Activated CD8-positive, alpha-beta memory T cell treated with anti-CD3 and anti-CD28 coated beads, Interleukin-2, amount 50 U/mL, for 4 hours (primary cell): ENCODE measurements at regions not wholly inside any gene's neighbourhood (a gene's known extent, or its start where the extent isn't known, plus 50 kb on each side); places are given as distances from the start of the nearest gene placed in this dataset.

Source experiments
- DNase-seq: peaks from one replicate; pipeline ENCODE4 v3.0.0-alpha.2; 2020

GRCh38 chr2:58965602-58966001, 724.5 kb upstream of the FANCL start:
- DNase-seq: no peak

GRCh38 chr2:58959996-58960395, 718.9 kb upstream of the FANCL start:
- DNase-seq: no peak

DNA sequence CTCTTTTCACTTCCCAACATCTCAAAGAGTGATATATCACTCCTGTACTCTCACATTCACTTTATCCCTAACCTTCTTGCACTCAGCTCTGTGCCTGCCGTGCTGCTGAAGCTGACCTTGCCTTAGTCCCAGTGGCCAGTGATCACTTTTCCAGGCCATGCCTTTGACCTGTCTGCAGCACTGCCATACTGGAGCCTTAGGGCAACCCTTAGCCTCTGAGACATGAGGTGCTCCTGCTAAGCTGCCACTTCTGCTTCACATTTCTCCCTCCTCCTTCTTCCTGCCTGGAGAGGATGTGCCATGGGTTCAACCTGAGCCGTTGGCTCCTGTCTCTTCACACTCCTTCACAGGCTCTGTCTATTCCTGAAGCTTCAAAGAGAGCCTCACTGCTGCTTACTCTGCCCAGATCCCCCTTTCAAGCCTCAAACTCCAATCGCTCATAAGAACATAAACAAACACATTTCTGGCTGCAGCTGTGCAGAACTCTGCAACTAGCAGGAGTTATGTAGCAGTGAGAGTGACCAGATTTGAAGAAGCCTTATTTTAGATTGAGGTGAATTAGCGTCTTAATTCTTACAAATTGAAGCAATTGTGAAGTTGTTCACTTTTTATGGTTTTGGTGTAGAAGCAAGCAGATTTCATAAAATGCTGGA, 716.2 kb upstream of the FANCL start:
- DNase-seq: no peak

- no peak for DNase-seq
These were observed 713.8 kb upstream of the FANCL start for GRCh38 chr2:58954880-58955385.

- no peak for DNase-seq
These were observed 710.6 kb upstream of the FANCL start for GRCh38 chr2:58951722-58952121.

GRCh38 chr2:58950795-58951462, 709.8 kb upstream of the FANCL start:
- no peak for DNase-seq

DNA sequence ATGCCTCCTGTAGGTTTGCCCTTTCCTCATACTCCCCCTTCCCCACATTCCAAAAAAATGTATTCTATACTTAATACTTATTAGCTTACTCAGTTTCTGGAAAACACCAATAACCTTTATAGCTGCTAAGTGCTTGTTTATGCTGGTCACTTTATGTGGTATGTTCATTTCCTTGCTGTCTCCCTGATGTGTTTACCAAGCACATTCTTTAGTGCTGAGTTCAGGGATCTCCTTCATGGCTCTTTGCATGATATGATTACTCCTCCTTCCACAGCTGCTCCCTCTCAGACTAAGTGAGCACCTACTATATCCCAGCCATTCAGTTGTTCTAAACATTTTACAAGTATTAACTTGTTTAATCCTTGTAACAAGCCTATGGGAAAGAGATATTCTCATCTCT, 698.3 kb upstream of the FANCL start:
- no peak for DNase-seq

- no peak for DNase-seq
These were observed 697.9 kb upstream of the FANCL start for GRCh38 chr2:58938988-58939387.

- no peak for DNase-seq
These were observed 691.7 kb upstream of the FANCL start for GRCh38 chr2:58932801-58933200.

DNA sequence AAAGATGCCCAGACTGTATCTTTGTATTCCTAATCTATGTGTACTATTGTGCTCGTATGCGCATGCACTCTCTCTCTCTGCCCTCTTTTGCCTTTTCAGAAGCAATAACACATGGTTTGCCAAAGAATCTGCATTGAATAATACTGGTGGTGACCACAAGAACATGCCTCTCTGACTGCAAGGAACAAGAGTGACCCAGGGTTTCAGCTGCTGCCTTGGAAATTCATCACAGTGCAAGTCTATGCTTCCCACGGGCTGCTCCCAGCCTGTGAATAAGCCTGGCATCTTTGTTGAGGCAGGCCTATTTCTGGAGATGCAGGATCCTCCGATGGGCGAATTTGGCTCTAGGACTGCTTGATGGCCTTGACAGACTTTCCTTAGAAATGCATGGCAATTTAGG, 689.4 kb upstream of the FANCL start:
- DNase-seq: no peak

GRCh38 chr2:58928973-58929372, 687.8 kb upstream of the FANCL start:
- no peak for DNase-seq

- no peak for DNase-seq
These were observed 687.3 kb upstream of the FANCL start for GRCh38 chr2:58928391-58928790.

DNA sequence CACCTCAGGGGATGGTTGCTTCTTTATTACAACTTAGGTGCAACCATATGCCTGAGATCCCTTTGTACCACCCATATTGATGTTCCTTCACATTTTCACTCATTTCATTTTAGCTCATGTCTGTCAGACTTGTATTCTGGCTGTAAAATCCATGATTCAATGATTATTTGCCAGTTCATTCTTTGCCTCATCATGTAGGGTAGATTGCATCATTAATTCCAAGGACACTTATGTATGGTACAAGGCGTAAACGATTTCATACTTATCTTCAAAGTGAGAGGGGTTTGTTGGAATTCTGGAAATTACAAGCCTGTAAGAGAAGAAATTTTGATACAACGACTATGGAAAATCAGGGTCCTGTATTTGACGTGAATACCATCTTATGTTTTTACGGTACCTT, 685.0 kb upstream of the FANCL start:
- no peak for DNase-seq

GRCh38 chr2:58925676-58926081, 684.6 kb upstream of the FANCL start:
- DNase-seq: no peak

DNA sequence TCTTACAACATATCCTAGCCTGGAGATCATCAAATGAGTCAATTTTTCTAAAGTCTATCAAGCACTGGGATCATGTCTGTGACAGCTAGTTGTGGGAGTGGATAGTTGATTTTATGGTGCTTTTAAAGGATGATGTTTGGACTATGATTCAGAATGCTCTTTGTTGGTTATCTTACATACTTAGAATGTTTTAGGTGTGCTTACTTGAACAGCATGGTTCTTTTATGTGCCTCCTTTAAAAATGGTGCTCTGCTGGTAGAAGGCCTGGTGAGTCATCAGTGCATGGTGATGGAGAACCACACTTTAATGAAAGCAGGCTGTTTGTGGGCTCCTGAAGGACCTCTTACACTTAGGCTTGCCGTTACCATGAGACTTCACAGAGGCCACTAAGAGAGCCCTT, 682.7 kb upstream of the FANCL start:
- no peak for DNase-seq

DNA sequence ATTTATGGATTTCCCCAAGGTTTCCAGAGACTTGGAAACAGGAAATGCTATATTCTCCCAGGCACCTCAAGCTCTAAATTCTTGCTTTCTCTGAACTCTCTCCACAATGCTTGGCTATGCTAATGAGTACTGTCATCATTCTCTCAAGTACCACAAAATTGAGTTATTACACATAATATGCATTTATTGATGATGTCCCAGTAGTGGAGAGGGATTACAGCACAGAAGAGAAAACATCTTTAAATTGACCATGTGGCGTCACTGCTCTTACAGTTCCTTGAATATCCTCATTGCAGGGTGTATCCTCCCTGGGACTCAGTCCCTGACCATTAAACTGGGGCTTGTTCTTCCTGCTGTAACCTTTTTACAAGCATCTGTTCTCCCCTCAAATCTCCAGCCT, 681.1 kb upstream of the FANCL start:
- DNase-seq: no peak

DNA sequence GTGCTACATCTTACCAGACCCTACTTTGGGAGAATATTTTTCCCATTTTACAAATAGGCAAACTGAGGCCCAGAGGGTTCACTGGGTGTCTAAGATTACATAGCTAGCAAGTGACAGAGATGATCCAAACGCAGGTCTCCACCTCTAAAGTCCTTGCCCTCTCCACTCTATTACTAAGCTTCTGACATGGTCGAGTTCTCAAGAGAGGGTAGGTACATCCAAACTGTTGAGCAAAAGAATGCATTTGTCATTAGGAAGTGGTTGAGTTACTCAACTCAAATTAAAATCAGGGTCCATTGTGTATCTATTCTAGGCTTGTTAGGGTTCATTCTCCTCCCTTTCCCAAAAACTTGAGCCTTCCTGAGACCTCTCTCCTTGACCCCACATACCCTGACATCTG, 680.6 kb upstream of the FANCL start:
- no peak for DNase-seq

- no peak for DNase-seq
These were observed 678.9 kb upstream of the FANCL start for GRCh38 chr2:58920001-58920400.

GRCh38 chr2:58919316-58919715, 678.2 kb upstream of the FANCL start:
- DNase-seq: no peak

GRCh38 chr2:58918141-58918540, 677.0 kb upstream of the FANCL start:
- no peak for DNase-seq

DNA sequence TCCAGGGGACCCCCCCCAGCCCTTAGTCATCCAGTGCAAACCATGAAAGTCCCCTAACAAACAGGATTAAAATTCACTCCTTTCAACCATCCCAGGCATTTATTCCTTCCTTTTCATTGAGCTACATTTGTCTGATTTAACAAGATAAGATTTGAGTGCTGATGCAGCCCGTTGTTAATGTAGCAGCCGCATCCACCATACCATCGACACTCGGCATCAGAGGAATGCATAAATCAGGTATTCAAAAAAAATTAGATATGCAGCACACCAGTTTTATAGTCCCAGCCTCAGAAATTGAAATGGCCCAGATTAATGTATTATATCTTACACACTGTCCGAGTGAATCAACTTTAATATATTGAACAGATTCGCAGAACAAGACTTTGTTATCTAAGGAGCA, 676.5 kb upstream of the FANCL start:
- no peak for DNase-seq

- no peak for DNase-seq
These were observed 674.9 kb upstream of the FANCL start for GRCh38 chr2:58916063-58916462.

DNA sequence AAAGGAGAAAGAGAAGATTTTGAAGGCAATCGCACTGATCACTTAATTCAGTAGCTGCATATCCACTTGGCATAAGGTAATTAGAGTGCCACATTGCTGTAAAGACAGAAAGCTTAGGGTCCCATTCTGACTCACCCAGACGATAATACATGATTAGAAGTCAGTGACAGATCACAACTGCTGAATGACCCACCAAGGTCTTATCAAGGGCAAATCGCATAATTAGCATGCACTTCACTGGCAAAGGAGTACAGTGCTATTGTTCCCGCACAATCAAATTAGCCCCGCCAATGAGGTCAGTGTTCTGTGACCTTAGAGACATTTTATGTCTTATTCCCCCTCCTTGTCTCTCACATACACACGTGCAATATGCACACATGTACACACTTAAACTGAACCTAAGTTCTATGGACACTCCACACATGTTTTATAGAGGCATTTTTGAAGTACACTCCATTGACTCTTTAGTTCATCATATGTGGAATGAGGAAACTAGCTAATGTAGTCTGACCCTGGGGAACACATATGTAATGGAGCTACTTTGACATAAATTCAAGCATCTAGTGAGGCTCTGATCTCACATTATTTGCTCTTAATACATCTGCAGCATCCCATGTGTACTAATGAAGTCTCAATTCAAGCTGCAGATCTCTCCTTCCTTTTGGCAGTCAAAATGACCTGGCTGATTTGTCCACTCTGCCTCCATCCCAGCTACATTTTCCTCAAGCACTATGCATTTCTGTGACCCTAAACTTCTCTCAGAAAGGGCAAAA, 673.8 kb upstream of the FANCL start:
- no peak for DNase-seq

DNA sequence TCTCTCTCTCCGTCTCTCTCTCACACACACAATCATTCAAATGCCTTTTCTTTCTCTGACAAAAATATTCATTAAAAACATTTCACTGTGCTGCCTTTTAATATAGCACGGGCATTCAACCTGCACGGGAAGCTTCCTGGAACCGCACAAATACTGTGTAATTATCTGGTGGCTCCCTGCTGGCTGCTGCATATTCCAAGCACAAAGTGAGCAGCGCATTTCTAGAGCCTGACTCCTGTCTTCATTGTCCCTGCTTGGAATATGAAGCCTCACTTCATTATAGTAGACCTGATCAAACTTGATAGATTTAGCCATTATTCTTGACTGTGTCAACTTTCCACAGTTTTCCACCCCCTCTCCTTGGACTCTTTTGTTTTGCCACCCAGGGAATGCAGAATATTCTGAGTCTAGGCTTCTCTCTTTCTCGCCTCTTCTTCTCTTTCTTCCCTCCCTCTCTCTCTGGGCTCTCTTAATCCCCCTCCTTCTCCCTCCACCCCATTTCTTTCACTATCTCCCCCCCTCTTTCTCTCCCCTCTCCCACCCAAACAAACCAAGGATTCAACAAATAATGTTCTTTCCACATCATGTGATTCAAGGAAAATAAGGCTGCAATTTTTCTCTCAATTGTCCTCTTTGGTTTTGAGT, 672.1 kb upstream of the FANCL start:
- no peak for DNase-seq
